Kidney tubule cell (primary cell): ENCODE measurements at regions not wholly inside any gene's neighbourhood (a gene's known extent, or its start where the extent isn't known, plus 50 kb on each side); places are given as distances from the start of the nearest gene placed in this dataset.

Source experiments
- DNase-seq: peaks from one replicate; pipeline ENCODE4 v3.0.0-alpha.2; 2018; ENCODE audit warnings: low spot score

GRCh38 chr5:10073441-10074104 lies 176.1 kb downstream of the ATPSCKMT start:
- DNase-seq = no peak

- no peak for DNase-seq
These were observed 179.9 kb downstream of the ATPSCKMT start for GRCh38 chr5:10069637-10070313.

- DNase-seq = no peak
These were observed 184.2 kb downstream of the ATPSCKMT start for GRCh38 chr5:10065428-10066000.

GRCh38 chr5:10064546-10065195 lies 185.0 kb downstream of the ATPSCKMT start:
- DNase-seq = no peak

GRCh38 chr5:10063997-10064396 lies 185.7 kb downstream of the ATPSCKMT start:
- no peak for DNase-seq

GRCh38 chr5:10059980-10060379 lies 189.7 kb downstream of the ATPSCKMT start:
- DNase-seq = no peak

GRCh38 chr5:10059556-10059955 lies 190.1 kb downstream of the ATPSCKMT start:
- no peak for DNase-seq

GRCh38 chr5:10057356-10057755 lies 192.3 kb downstream of the ATPSCKMT start:
- DNase-seq = no peak

GRCh38 chr5:10056228-10056760 lies 193.4 kb downstream of the ATPSCKMT start:
- no peak for DNase-seq

GRCh38 chr5:10049858-10050455 lies 199.7 kb downstream of the ATPSCKMT start:
- DNase-seq = no peak

GRCh38 chr5:10046676-10047075 lies 203.0 kb downstream of the ATPSCKMT start:
- no peak for DNase-seq

GRCh38 chr5:10045376-10045775 lies 204.3 kb downstream of the ATPSCKMT start:
- DNase-seq = no peak

GRCh38 chr5:10036136-10036815 lies 213.4 kb downstream of the ATPSCKMT start:
- no peak for DNase-seq

GRCh38 chr5:10034001-10034400 lies 215.7 kb downstream of the ATPSCKMT start:
- DNase-seq = no peak

- DNase-seq = no peak
These were observed 217.9 kb downstream of the ATPSCKMT start for GRCh38 chr5:10031817-10032216.

- peak; percentile 58 for DNase-seq
These were observed 219.4 kb downstream of the ATPSCKMT start for GRCh38 chr5:10030219-10030831.

GRCh38 chr5:10023494-10023893 lies 226.2 kb downstream of the ATPSCKMT start:
- no peak for DNase-seq

GRCh38 chr5:10021248-10021647 lies 228.4 kb downstream of the ATPSCKMT start:
- no peak for DNase-seq

GRCh38 chr5:10019236-10019635 lies 230.5 kb downstream of the ATPSCKMT start:
- DNase-seq = no peak

GRCh38 chr5:10018201-10019069 lies 231.3 kb downstream of the ATPSCKMT start:
- peak; percentile 82 for DNase-seq
